Gastroesophageal sphincter (tissue), 4 donors: ENCODE measurements at regions not wholly inside any gene's neighbourhood (a gene's known extent, or its start where the extent isn't known, plus 50 kb on each side); places are given as distances from the start of the nearest gene placed in this dataset.

Experiments
- ATAC-seq: fragments of 150-250 bp; one replicate; pipeline ENCODE4 v1.9.1; 2016; ENCODE audit warnings: mild to moderate bottlenecking, moderate library complexity
- H3K27ac ChIP-seq, 4 donors: fragments of 200-600 bp; sonication (generic) in 3 of 4; 1 replicate in 3 of 4; 2 replicates in 1 of 4; pipeline ENCODE4 v1.5.1; 2016 to 2019
- H3K27me3 ChIP-seq: fragments of 200-600 bp; sonication (generic); one replicate; pipeline ENCODE4 v1.5.1; 2019
- H3K36me3 ChIP-seq, 2 donors: fragments of 200-600 bp; sonication (generic); one replicate each; pipeline ENCODE4 v1.5.1; 2019; ENCODE audit warnings: control low read depth in 1 of 2
- H3K4me1 ChIP-seq, 3 donors: fragments of 200-600 bp; sonication (generic); 1 replicate in 2 of 3; 2 replicates in 1 of 3; pipeline ENCODE4 v1.5.1; 2016 to 2019; ENCODE audit warnings: control low read depth in 2 of 3
- H3K4me3 ChIP-seq, 2 donors: fragments of 200-600 bp; sonication (generic); one replicate each; pipeline ENCODE4 v1.5.1; 2019; ENCODE audit warnings: mild to moderate bottlenecking in 1 of 2, moderate library complexity in 1 of 2
- H3K9me3 ChIP-seq, 3 donors: fragments of 200-600 bp; sonication (generic); one replicate each; pipeline ENCODE4 v1.5.1; 2017 to 2019; ENCODE audit warnings: control low read depth in 2 of 3
- CTCF ChIP-seq, 4 experiments: fragments of 200-600 bp in 2 of 4; fragments of 450-650 bp in 2 of 4; sonication (generic) in 1 of 4; IDR thresholded peaks; one replicate each; pipeline ENCODE4 v1.5.1; 2017 to 2019; ENCODE audit warnings: antibody characterized with exemption in 4 of 4, mild to moderate bottlenecking in 2 of 4, moderate library complexity in 2 of 4
- EP300 ChIP-seq: sonication (generic); formaldehyde crosslinking; IDR thresholded peaks from one replicate; pipeline ENCODE4 v1.6.1; 2017; ENCODE audit warnings: antibody characterized with exemption, mild to moderate bottlenecking
- POLR2A ChIP-seq, 2 donors: fragments of 450-650 bp; IDR thresholded peaks; one replicate each; pipeline ENCODE4 v1.6.1; 2017; ENCODE audit warnings: antibody characterized with exemption in 2 of 2, mild to moderate bottlenecking in 2 of 2, moderate library complexity in 1 of 2
- POLR2AphosphoS5 ChIP-seq: sonication (generic); formaldehyde crosslinking; IDR thresholded peaks from one replicate; pipeline ENCODE4 v1.6.1; 2017; ENCODE audit warnings: antibody characterized with exemption
- WGBS, 2 donors: methylation state at CpG; one replicate each; pipeline ENCODE4 v1.1.5; 2018; ENCODE audit warnings: low coverage in 1 of 2; 5-methylcytosine and 5-hydroxymethylcytosine counted together

GRCh38 chr5:167466992-167467391 lies 824.5 kb upstream of the WWC1 start:
- WGBS, 2 donors = 53 to 58% methylated on average over 2 to 4 of the region's 5 CpGs
- no peak for TF ChIP-seq EP300
- no peak for TF ChIP-seq POLR2A (IDR thresholded peaks at IDR 0.05)
- TF ChIP-seq CTCF (IDR thresholded peaks at IDR 0.05) = no peak
- TF ChIP-seq POLR2AphosphoS5 = no peak
- H3K9me3 ChIP-seq = peaks cover 0 to 10% (median 0%) of the 10 kb centered on the region in 3 donors

GRCh38 chr5:167472566-167473108 lies 818.8 kb upstream of the WWC1 start:
- Histone ChIP-seq H3K4me3 (no peak overlapping the region), H3K27me3 (no peaks in the 10 kb centered on the region), H3K4me1 (no peaks in the 10 kb centered on the region), H3K27ac (no peak overlapping the region), H3K9me3 (no peaks in the 10 kb centered on the region), H3K36me3 (no peaks in the 10 kb centered on the region)
- TF ChIP-seq CTCF (IDR thresholded peaks at IDR 0.05) (no peak), POLR2A (IDR thresholded peaks at IDR 0.05) (no peak), POLR2AphosphoS5 (no peak), EP300 (no peak)
- 19 to 29% methylated on average over 4 to 5 of the region's 5 CpGs for WGBS, 2 donors
- no peak for ATAC-seq

More at GRCh38 chr5:167466992-167467391, 824.5 kb upstream of the WWC1 start:
- H3K4me1 ChIP-seq = no peaks in the 10 kb centered on the region
- H3K27ac ChIP-seq = no peak overlapping the region
- no peak for ATAC-seq
- H3K4me3 ChIP-seq = no peak overlapping the region
- no peaks in the 10 kb centered on the region for H3K27me3 ChIP-seq
- H3K36me3 ChIP-seq = no peaks in the 10 kb centered on the region

GRCh38 chr5:167478188-167478587 lies 813.3 kb upstream of the WWC1 start:
- Histone ChIP-seq H3K9me3 (no peaks in the 10 kb centered on the region), H3K4me1 (no peaks in the 10 kb centered on the region), H3K36me3 (no peaks in the 10 kb centered on the region), H3K4me3 (no peak overlapping the region), H3K27ac (no peak overlapping the region), H3K27me3 (no peaks in the 10 kb centered on the region)
- no peak for TF ChIP-seq POLR2A (IDR thresholded peaks at IDR 0.05)
- no peak for TF ChIP-seq CTCF (IDR thresholded peaks at IDR 0.05)
- no peak for TF ChIP-seq EP300
- TF ChIP-seq POLR2AphosphoS5 = no peak
- no peak for ATAC-seq
- WGBS, 2 donors = 28 to 29% methylated on average over 2 of the region's 2 CpGs

GRCh38 chr5:167479779-167480178 lies 811.7 kb upstream of the WWC1 start:
- no peak overlapping the region for H3K27ac ChIP-seq
- no peaks in the 10 kb centered on the region for H3K27me3 ChIP-seq
- H3K9me3 ChIP-seq = no peaks in the 10 kb centered on the region
- WGBS, 2 donors = 69 to 100% methylated on average over 1 to 4 of the region's 4 CpGs
- no peaks in the 10 kb centered on the region for H3K4me1 ChIP-seq
- no peak for TF ChIP-seq POLR2A (IDR thresholded peaks at IDR 0.05)
- TF ChIP-seq EP300 = no peak
- no peak for TF ChIP-seq POLR2AphosphoS5
- TF ChIP-seq CTCF (IDR thresholded peaks at IDR 0.05) = no peak
- H3K36me3 ChIP-seq = no peaks in the 10 kb centered on the region
- no peak overlapping the region for H3K4me3 ChIP-seq
- ATAC-seq = no peak

- H3K27me3 ChIP-seq = no peaks in the 10 kb centered on the region
- H3K27ac ChIP-seq = no peak overlapping the region
- no peaks in the 10 kb centered on the region for H3K9me3 ChIP-seq
- no peak for TF ChIP-seq POLR2A (IDR thresholded peaks at IDR 0.05)
- no peaks in the 10 kb centered on the region for H3K36me3 ChIP-seq
- WGBS, 2 donors = 82 to 86% methylated on average over 5 to 8 of the region's 8 CpGs
- H3K4me3 ChIP-seq = no peak overlapping the region
- no peaks in the 10 kb centered on the region for H3K4me1 ChIP-seq
- ATAC-seq = no peak
These were observed 810.1 kb upstream of the WWC1 start for GRCh38 chr5:167481345-167481744.
